ENCODE measurements at regions not wholly inside any gene's neighbourhood (a gene's known extent, or its start where the extent isn't known, plus 50 kb on each side); places are given as distances from the start of the nearest gene placed in this dataset.
"Not testable (repeated sequence)": the region's sequence is repeated elsewhere in the genome, so short reads cannot be mapped to it uniquely, and the experiment has no call there.

DNA sequence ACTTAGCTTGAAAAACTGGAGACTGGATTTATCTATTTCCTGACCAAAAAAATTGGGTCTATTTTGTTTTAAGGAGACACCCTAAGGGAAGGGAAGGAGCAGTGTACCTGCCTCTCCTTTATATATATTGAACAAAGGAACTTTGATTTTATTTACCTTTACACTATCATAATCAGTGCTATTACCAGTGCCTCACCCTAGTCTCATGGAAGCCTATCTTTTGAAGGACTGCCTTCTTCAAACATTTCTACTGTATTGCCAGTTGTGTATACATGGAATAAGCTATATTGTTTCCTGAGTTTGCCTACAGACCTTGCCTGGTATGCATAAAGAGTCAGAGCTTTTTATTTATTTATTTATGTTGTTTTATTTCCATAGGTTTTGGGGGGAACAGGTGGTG lies 124.9 kb downstream of the UTRN start:
- DNase-seq = no peak
- H3K27me3 ChIP-seq (replicated peaks) = no peaks in the 10 kb centered on the region
- no peak overlapping the region for H3K4me3 ChIP-seq (ENCODE audit: low read depth, low read length)
- TF ChIP-seq, protein P1, sequence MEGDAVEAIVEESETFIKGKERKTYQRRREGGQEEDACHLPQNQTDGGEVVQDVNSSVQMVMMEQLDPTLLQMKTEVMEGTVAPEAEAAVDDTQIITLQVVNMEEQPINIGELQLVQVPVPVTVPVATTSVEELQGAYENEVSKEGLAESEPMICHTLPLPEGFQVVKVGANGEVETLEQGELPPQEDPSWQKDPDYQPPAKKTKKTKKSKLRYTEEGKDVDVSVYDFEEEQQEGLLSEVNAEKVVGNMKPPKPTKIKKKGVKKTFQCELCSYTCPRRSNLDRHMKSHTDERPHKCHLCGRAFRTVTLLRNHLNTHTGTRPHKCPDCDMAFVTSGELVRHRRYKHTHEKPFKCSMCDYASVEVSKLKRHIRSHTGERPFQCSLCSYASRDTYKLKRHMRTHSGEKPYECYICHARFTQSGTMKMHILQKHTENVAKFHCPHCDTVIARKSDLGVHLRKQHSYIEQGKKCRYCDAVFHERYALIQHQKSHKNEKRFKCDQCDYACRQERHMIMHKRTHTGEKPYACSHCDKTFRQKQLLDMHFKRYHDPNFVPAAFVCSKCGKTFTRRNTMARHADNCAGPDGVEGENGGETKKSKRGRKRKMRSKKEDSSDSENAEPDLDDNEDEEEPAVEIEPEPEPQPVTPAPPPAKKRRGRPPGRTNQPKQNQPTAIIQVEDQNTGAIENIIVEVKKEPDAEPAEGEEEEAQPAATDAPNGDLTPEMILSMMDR (IDR thresholded peaks at IDR 0.05; ENCODE audit: low read depth, low read length, missing control alignments) = no peak
- H3K36me3 ChIP-seq (replicated peaks) = no peaks in the 10 kb centered on the region
- in situ Hi-C loops (cut with HindIII; ENCODE audit: low pct_ligation_motif_present, low sequenced_read_pairs) = no loop called here
- no peak overlapping the region for H3K27ac ChIP-seq

DNA sequence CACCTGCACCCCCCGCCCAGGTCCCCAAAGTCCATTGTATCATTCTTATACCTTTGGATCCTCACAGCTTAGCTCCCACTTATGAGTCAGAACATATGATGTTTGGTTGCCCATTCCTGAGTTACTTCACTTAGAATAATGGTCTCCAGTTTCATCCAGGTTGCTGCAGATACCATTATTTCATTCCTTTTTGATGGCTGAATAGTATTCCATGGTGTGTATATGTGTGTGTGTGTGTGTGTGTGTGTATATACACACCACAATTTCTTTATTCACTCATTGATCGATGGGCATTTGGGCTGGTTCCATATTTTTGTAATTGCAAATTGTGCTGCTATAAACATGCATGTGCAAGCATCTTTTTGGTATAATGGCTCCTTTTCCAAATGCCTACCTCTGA lies 125.4 kb downstream of the UTRN start:
- H3K27ac ChIP-seq; H3K27me3 ChIP-seq (replicated peaks); in situ Hi-C loops (cut with HindIII; ENCODE audit: low pct_ligation_motif_present, low sequenced_read_pairs); DNase-seq; H3K4me3 ChIP-seq (ENCODE audit: low read depth, low read length); H3K36me3 ChIP-seq (replicated peaks): not testable (repeated sequence)

DNA sequence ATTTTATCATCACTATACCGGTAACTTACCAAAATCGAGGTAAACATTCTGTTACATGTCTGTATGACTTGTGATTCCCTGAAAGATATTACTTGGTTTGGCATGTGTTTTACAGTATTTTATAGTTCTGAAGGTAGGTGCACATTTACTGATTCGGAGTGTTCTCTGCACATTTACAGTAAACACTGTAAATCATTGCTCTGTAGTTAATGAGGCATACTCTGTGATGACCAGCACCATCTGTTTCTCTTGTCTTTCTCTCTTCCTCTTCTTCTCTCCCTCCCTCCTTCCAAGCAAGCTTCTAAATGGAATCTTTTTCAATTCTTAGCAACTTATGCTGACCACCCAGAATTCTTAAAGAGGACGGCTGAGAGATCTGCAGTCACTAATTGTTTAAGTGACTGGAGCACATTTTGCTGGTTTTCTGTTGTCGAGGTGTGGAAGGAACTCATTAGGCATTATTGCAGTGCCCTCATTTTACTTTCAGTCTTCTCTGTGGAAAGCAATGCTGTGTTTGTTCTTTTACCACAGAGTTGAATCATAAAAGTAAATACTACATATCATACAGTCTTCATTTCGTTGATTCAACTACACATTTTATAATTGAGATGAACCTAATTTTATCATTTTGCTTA lies 126.5 kb downstream of the UTRN start:
- in situ Hi-C loops (cut with HindIII; ENCODE audit: low pct_ligation_motif_present, low sequenced_read_pairs) = no loop called here
- H3K27ac ChIP-seq = no peak overlapping the region
- no peak for DNase-seq
- H3K4me3 ChIP-seq (ENCODE audit: low read depth, low read length) = no peak overlapping the region
- H3K36me3 ChIP-seq (replicated peaks) = no peaks in the 10 kb centered on the region
- no peaks in the 10 kb centered on the region for H3K27me3 ChIP-seq (replicated peaks)
- TF ChIP-seq, protein P1 (IDR thresholded peaks at IDR 0.05; ENCODE audit: low read depth, low read length, missing control alignments) = no peak

GRCh38 chr6:144413418-144413817 lies 128.3 kb downstream of the UTRN start:
- Histone ChIP-seq H3K27me3 (replicated peaks) (no peaks in the 10 kb centered on the region), H3K27ac (no peak overlapping the region), H3K4me3 (ENCODE audit: low read depth, low read length) (no peak overlapping the region), H3K36me3 (replicated peaks) (no peaks in the 10 kb centered on the region)
- DNase-seq = peak; percentile 37
- TF ChIP-seq, protein P1 (IDR thresholded peaks at IDR 0.05; ENCODE audit: low read depth, low read length, missing control alignments) = no peak
- in situ Hi-C loops (cut with HindIII; ENCODE audit: low pct_ligation_motif_present, low sequenced_read_pairs) = no loop called here

DNA sequence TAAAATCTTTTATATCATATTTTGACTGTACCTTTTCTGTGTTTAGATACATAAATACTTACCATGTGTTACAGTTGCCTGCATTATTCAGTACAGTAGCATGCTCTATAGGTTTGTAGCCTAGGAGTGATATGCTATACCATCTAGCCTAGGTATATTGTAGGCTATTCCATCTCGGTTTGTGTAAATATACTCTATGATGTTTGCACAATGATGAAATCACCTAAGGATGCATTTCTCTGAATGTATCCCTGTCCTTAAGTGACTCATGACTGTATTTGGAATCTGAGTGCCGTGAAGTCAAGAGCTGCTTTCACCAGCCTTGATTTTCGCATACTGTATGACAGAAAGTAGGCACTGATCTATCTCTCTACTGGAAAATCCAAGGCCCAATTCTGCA lies 129.9 kb downstream of the UTRN start:
- Histone ChIP-seq H3K27me3 (replicated peaks) (no peaks in the 10 kb centered on the region), H3K27ac (peak overlapping the region; percentile 85), H3K36me3 (replicated peaks) (no peaks in the 10 kb centered on the region), H3K4me3 (ENCODE audit: low read depth, low read length) (no peak overlapping the region)
- peak; percentile 80 for DNase-seq
- TF ChIP-seq, protein P1 (IDR thresholded peaks at IDR 0.05; ENCODE audit: low read depth, low read length, missing control alignments) = no peak
- in situ Hi-C loops (cut with HindIII; ENCODE audit: low pct_ligation_motif_present, low sequenced_read_pairs) = no loop called here

DNA sequence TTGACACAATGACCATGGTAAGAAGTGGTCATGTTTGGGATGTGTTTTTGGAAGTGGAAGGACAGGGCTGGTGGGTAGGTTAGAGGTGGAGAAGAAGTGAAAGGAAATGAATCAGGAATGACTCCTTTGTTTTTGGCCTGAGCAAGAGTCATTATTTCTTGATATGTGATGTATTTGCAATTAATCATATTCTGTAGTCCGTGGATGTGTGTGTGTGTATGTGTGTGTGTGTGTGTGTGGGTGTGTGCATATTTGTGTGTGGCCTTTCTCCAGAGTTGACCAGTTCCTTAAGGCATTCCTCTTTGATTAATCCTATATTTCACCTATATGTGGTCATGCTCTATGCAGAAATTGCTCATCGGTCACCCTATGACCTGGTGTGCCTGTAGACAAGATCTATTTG lies 130.7 kb downstream of the UTRN start:
- Histone ChIP-seq H3K4me3 (ENCODE audit: low read depth, low read length) (no peak overlapping the region), H3K27me3 (replicated peaks) (no peaks in the 10 kb centered on the region), H3K36me3 (replicated peaks) (no peaks in the 10 kb centered on the region), H3K27ac (peak overlapping the region; percentile 85)
- DNase-seq = peak; percentile 86
- TF ChIP-seq, protein P1 (IDR thresholded peaks at IDR 0.05; ENCODE audit: low read depth, low read length, missing control alignments) = no peak
- in situ Hi-C loops (cut with HindIII; ENCODE audit: low pct_ligation_motif_present, low sequenced_read_pairs) = no loop called here

Data from brain microvascular endothelial cell (primary cell).